ENCODE measurements at regions not wholly inside any gene's neighbourhood (a gene's known extent, or its start where the extent isn't known, plus 50 kb on each side); places are given as distances from the start of the nearest gene placed in this dataset.
"Not testable (repeated sequence)": the region's sequence is repeated elsewhere in the genome, so short reads cannot be mapped to it uniquely, and the experiment has no call there.

- not testable (repeated sequence) for TF ChIP-seq GATAD2B (conservative IDR thresholded peaks at IDR 0.05; ENCODE audit: low read depth); ZBTB33 (IDR thresholded peaks at IDR 0.05); CTCF (IDR thresholded peaks at IDR 0.05 in 2 of 3, conservative IDR thresholded peaks at IDR 0.05 in 1 of 3; ENCODE audit: control insufficient read depth in 2 of 3, extremely low read depth in 1 of 3, insufficient read depth in 1 of 3, low read depth in 3 of 3, low read length in 3 of 3); NKRF (conservative IDR thresholded peaks at IDR 0.05); NFYB (IDR thresholded peaks at IDR 0.05; ENCODE audit: insufficient read depth, low read depth, low read length); NFYA (IDR thresholded peaks at IDR 0.05; ENCODE audit: borderline replicate concordance, low read depth, low read length); SUZ12 (IDR thresholded peaks at IDR 0.05; ENCODE audit: unreplicated experiment); CUX1 (IDR thresholded peaks at IDR 0.05; ENCODE audit: insufficient replicate concordance, low read depth, low read length); CBX3 (IDR thresholded peaks at IDR 0.05; ENCODE audit: borderline replicate concordance, low read depth); SRF (IDR thresholded peaks at IDR 0.05; ENCODE audit: low read depth in 2 of 2, low read length in 2 of 2); POLR2AphosphoS5 (IDR thresholded peaks at IDR 0.05; ENCODE audit: low read length); CHD2 (IDR thresholded peaks at IDR 0.05; ENCODE audit: borderline replicate concordance, low read depth, low read length); HDGF (IDR thresholded peaks at IDR 0.05); E2F4 (IDR thresholded peaks at IDR 0.05; ENCODE audit: low read depth, low read length)
Measured at GRCh38 chr9:753734-754133, 87.8 kb upstream of the DMRT1 start.

Data from GM12878 (cell line).